ENCODE measurements at regions not wholly inside any gene's neighbourhood (a gene's known extent, or its start where the extent isn't known, plus 50 kb on each side); places are given as distances from the start of the nearest gene placed in this dataset.

- TF ChIP-seq CHD2 (IDR thresholded peaks at IDR 0.05; ENCODE audit: low read length, partially characterized antibody): no peak
- TF ChIP-seq CTCF (IDR thresholded peaks at IDR 0.05): no peak
- TF ChIP-seq ELF1 (IDR thresholded peaks at IDR 0.05): no peak
- no peak for TF ChIP-seq POLR2AphosphoS5 (IDR thresholded peaks at IDR 0.05; ENCODE audit: low read depth, low read length)
- TF ChIP-seq REST (IDR thresholded peaks at IDR 0.05; ENCODE audit: low read depth, low read length): no peak
- no peak for TF ChIP-seq USF2 (IDR thresholded peaks at IDR 0.05; ENCODE audit: borderline replicate concordance, low read depth, low read length)
- no peak for TF ChIP-seq NRF1 (IDR thresholded peaks at IDR 0.05; ENCODE audit: low read depth, low read length)
- no peak for TF ChIP-seq TAF1 (IDR thresholded peaks at IDR 0.05; ENCODE audit: borderline replicate concordance, low read depth, low read length)
- TF ChIP-seq GABPA (IDR thresholded peaks at IDR 0.05; ENCODE audit: low read depth): no peak
- no peak for TF ChIP-seq RCOR1 (IDR thresholded peaks at IDR 0.05; ENCODE audit: low read length)
- TF ChIP-seq PBX3 (IDR thresholded peaks at IDR 0.05): no peak
- no peak for TF ChIP-seq GATA2 (CRISPR knock-in tag; IDR thresholded peaks at IDR 0.05)
- TF ChIP-seq EZH2phosphoT487 (IDR thresholded peaks at IDR 0.05; ENCODE audit: borderline replicate concordance, low read depth): no peak
These were observed 76.3 kb upstream of the C7orf33 start for GRCh38 chr7:148514236-148514635.

All from SK-N-SH (cell line).